ENCODE measurements at regions not wholly inside any gene's neighbourhood (a gene's known extent, or its start where the extent isn't known, plus 50 kb on each side); places are given as distances from the start of the nearest gene placed in this dataset.
A peak's percentile ranks its signal among the peaks of the same experiment; 100 is the strongest.
"Not testable (repeated sequence)": the region's sequence is repeated elsewhere in the genome, so short reads cannot be mapped to it uniquely, and the experiment has no call there.

GRCh38 chr6:151690303-151690702 is 117.2 kb upstream of the ESR1 start:
- peak; percentile 30 for DNase-seq (ENCODE audit: low read depth)
- no peak for TF ChIP-seq CTCF (IDR thresholded peaks at IDR 0.05; ENCODE audit: insufficient read depth, low read depth, low read length, missing control alignments)
- no peak overlapping the region for H3K4me3 ChIP-seq (ENCODE audit: low read depth, low read length)

GRCh38 chr6:151690768-151691562 is 116.5 kb upstream of the ESR1 start:
- DNase-seq (ENCODE audit: low read depth): peak; percentile 83
- TF ChIP-seq CTCF (IDR thresholded peaks at IDR 0.05; ENCODE audit: insufficient read depth, low read depth, low read length, missing control alignments): no peak
- peak overlapping the region; percentile 25 for H3K4me3 ChIP-seq (ENCODE audit: low read depth, low read length)

GRCh38 chr6:151692216-151692615 is 115.3 kb upstream of the ESR1 start:
- no peak for TF ChIP-seq CTCF (IDR thresholded peaks at IDR 0.05; ENCODE audit: insufficient read depth, low read depth, low read length, missing control alignments)
- DNase-seq (ENCODE audit: low read depth): no peak
- H3K4me3 ChIP-seq (ENCODE audit: low read depth, low read length): no peak overlapping the region

- DNase-seq (ENCODE audit: low read depth): no peak
- TF ChIP-seq CTCF (IDR thresholded peaks at IDR 0.05; ENCODE audit: insufficient read depth, low read depth, low read length, missing control alignments): no peak
- no peak overlapping the region for H3K4me3 ChIP-seq (ENCODE audit: low read depth, low read length)
These were observed 114.1 kb upstream of the ESR1 start for GRCh38 chr6:151693366-151693765.

GRCh38 chr6:151695156-151695555 is 112.3 kb upstream of the ESR1 start:
- no peak overlapping the region for H3K4me3 ChIP-seq (ENCODE audit: low read depth, low read length)
- DNase-seq (ENCODE audit: low read depth): no peak
- TF ChIP-seq CTCF (IDR thresholded peaks at IDR 0.05; ENCODE audit: insufficient read depth, low read depth, low read length, missing control alignments): no peak

- not testable (repeated sequence) for H3K4me3 ChIP-seq (ENCODE audit: low read depth, low read length); DNase-seq (ENCODE audit: low read depth)
These were observed 111.2 kb upstream of the ESR1 start for GRCh38 chr6:151696302-151696701.

- no peak for DNase-seq (ENCODE audit: low read depth)
- no peak overlapping the region for H3K4me3 ChIP-seq (ENCODE audit: low read depth, low read length)
- TF ChIP-seq CTCF (IDR thresholded peaks at IDR 0.05; ENCODE audit: insufficient read depth, low read depth, low read length, missing control alignments): no peak
These were observed 108.4 kb upstream of the ESR1 start for GRCh38 chr6:151698931-151699700.

Measured in GM12865 (cell line).